HG03064 (cell line): ENCODE measurements at regions not wholly inside any gene's neighbourhood (a gene's known extent, or its start where the extent isn't known, plus 50 kb on each side); places are given as distances from the start of the nearest gene placed in this dataset.
"Not testable (repeated sequence)": the region's sequence is repeated elsewhere in the genome, so short reads cannot be mapped to it uniquely, and the experiment has no call there.

Source experiments
- ATAC-seq: cut with Tn5 transposase; IDR thresholded peaks from one replicate; pipeline ENCODE4 v1.9.1; 2021; ENCODE audit warnings: low read depth; ENCODE audit not compliant: unreplicated experiment

- no peak for ATAC-seq
Observed at GRCh38 chr14:71354801-71355200, 447.5 kb downstream of the PCNX1 start.

- no peak for ATAC-seq
Observed at GRCh38 chr14:71355324-71356201, 448.3 kb downstream of the PCNX1 start.

GRCh38 chr14:71358209-71358931 is 451.1 kb downstream of the PCNX1 start:
- no peak for ATAC-seq

- ATAC-seq = not testable (repeated sequence)
Observed at GRCh38 chr14:71358932-71359421, 451.7 kb downstream of the PCNX1 start.

GRCh38 chr14:71359823-71360222 is 452.6 kb downstream of the PCNX1 start:
- ATAC-seq = no peak

GRCh38 chr14:71361336-71361735 is 454.1 kb downstream of the PCNX1 start:
- no peak for ATAC-seq

GRCh38 chr14:71361874-71362273 is 454.6 kb downstream of the PCNX1 start:
- no peak for ATAC-seq

GRCh38 chr14:71362282-71362681 is 455.0 kb downstream of the PCNX1 start:
- ATAC-seq = no peak

GRCh38 chr14:71362920-71363584 is 455.8 kb downstream of the PCNX1 start:
- no peak for ATAC-seq

GRCh38 chr14:71363946-71364925 is 457.0 kb downstream of the PCNX1 start:
- ATAC-seq = no peak

GRCh38 chr14:71365361-71365760 is 458.1 kb downstream of the PCNX1 start:
- ATAC-seq = no peak

- ATAC-seq = no peak
Observed at GRCh38 chr14:71366861-71367260, 459.6 kb downstream of the PCNX1 start.

GRCh38 chr14:71371711-71372396 is 464.6 kb downstream of the PCNX1 start:
- no peak for ATAC-seq

GRCh38 chr14:71372411-71372838 is 465.2 kb downstream of the PCNX1 start:
- no peak for ATAC-seq

- no peak for ATAC-seq
Observed at GRCh38 chr14:71373773-71374172, 466.5 kb downstream of the PCNX1 start.

- ATAC-seq = no peak
Observed at GRCh38 chr14:71374989-71375388, 467.7 kb downstream of the PCNX1 start.

GRCh38 chr14:71377099-71377498 is 469.8 kb downstream of the PCNX1 start:
- no peak for ATAC-seq

- ATAC-seq = no peak
Observed at GRCh38 chr14:71380271-71380670, 473.0 kb downstream of the PCNX1 start.

- ATAC-seq = no peak
Observed at GRCh38 chr14:71381814-71382213, 474.6 kb downstream of the PCNX1 start.
